CD4-positive, alpha-beta T cell treated with Interleukin-15 for 4 hours (primary cell): ENCODE measurements at regions not wholly inside any gene's neighbourhood (a gene's known extent, or its start where the extent isn't known, plus 50 kb on each side); places are given as distances from the start of the nearest gene placed in this dataset.
"Not testable (repeated sequence)": the region's sequence is repeated elsewhere in the genome, so short reads cannot be mapped to it uniquely, and the experiment has no call there.

ENCODE experiments used
- DNase-seq: peaks from one replicate; pipeline ENCODE4 v3.0.0-alpha.2; 2020; ENCODE audit warnings: low spot score

GRCh38 chr2:239602290-239603282 lies 201.8 kb upstream of the HDAC4 start:
- DNase-seq, result peak; percentile 22

- no peak for DNase-seq
Observed at GRCh38 chr2:239601880-239602279, 201.1 kb upstream of the HDAC4 start.

GRCh38 chr2:239601201-239601851 lies 200.5 kb upstream of the HDAC4 start:
- no peak for DNase-seq

- no peak for DNase-seq
Observed at GRCh38 chr2:239600650-239601049, 199.8 kb upstream of the HDAC4 start.

- no peak for DNase-seq
Observed at GRCh38 chr2:239600001-239600593, 199.3 kb upstream of the HDAC4 start.

GRCh38 chr2:239599299-239599698 lies 198.5 kb upstream of the HDAC4 start:
- no peak for DNase-seq

GRCh38 chr2:239598732-239599090 lies 197.9 kb upstream of the HDAC4 start:
- DNase-seq, result no peak

- DNase-seq, result no peak
Observed at GRCh38 chr2:239598011-239598731, 197.4 kb upstream of the HDAC4 start.

- no peak for DNase-seq
Observed at GRCh38 chr2:239597216-239597615, 196.4 kb upstream of the HDAC4 start.

- DNase-seq, result no peak
Observed at GRCh38 chr2:239596792-239597191, 196.0 kb upstream of the HDAC4 start.

- no peak for DNase-seq
Observed at GRCh38 chr2:239596253-239596652, 195.4 kb upstream of the HDAC4 start.

GRCh38 chr2:239595726-239596125 lies 194.9 kb upstream of the HDAC4 start:
- no peak for DNase-seq

- no peak for DNase-seq
Observed at GRCh38 chr2:239594772-239595608, 194.2 kb upstream of the HDAC4 start.

- no peak for DNase-seq
Observed at GRCh38 chr2:239594019-239594771, 193.4 kb upstream of the HDAC4 start.

- no peak for DNase-seq
Observed at GRCh38 chr2:239593455-239593854, 192.6 kb upstream of the HDAC4 start.

GRCh38 chr2:239592629-239593290 lies 191.9 kb upstream of the HDAC4 start:
- not testable (repeated sequence) for DNase-seq

GRCh38 chr2:239590995-239591915 lies 190.4 kb upstream of the HDAC4 start:
- DNase-seq, result no peak

- DNase-seq, result no peak
Observed at GRCh38 chr2:239590276-239590675, 189.5 kb upstream of the HDAC4 start.

GRCh38 chr2:239589833-239590232 lies 189.0 kb upstream of the HDAC4 start:
- DNase-seq, result no peak
